Suppressor macrophage treated with lipopolysaccharide for 4 hours (primary cell): ENCODE measurements at regions not wholly inside any gene's neighbourhood (a gene's known extent, or its start where the extent isn't known, plus 50 kb on each side); places are given as distances from the start of the nearest gene placed in this dataset.

ENCODE experiments used
- DNase-seq: peaks from one replicate; pipeline ENCODE4 v3.0.0-alpha.2; 2020

- DNase-seq: no peak
Measured at GRCh38 chr15:91765660-91766059, 87.8 kb upstream of the SLCO3A1 start.

- DNase-seq: no peak
Measured at GRCh38 chr15:91769476-91769875, 84.0 kb upstream of the SLCO3A1 start.

- DNase-seq: no peak
Measured at GRCh38 chr15:91769894-91770293, 83.6 kb upstream of the SLCO3A1 start.

- DNase-seq: no peak
Measured at GRCh38 chr15:91776104-91776503, 77.4 kb upstream of the SLCO3A1 start.

GRCh38 chr15:91779960-91780359 is 73.5 kb upstream of the SLCO3A1 start:
- no peak for DNase-seq

GRCh38 chr15:91780387-91780786 is 73.1 kb upstream of the SLCO3A1 start:
- DNase-seq: peak; percentile 5

- DNase-seq: no peak
Measured at GRCh38 chr15:91782221-91782620, 71.3 kb upstream of the SLCO3A1 start.

GRCh38 chr15:91783008-91783407 is 70.5 kb upstream of the SLCO3A1 start:
- DNase-seq: no peak

GRCh38 chr15:91783451-91783850 is 70.1 kb upstream of the SLCO3A1 start:
- no peak for DNase-seq

- DNase-seq: no peak
Measured at GRCh38 chr15:91784973-91785709, 68.4 kb upstream of the SLCO3A1 start.

- DNase-seq: no peak
Measured at GRCh38 chr15:91787198-91787597, 66.3 kb upstream of the SLCO3A1 start.

GRCh38 chr15:91789136-91789535 is 64.4 kb upstream of the SLCO3A1 start:
- DNase-seq: no peak

- no peak for DNase-seq
Measured at GRCh38 chr15:91790836-91791235, 62.7 kb upstream of the SLCO3A1 start.

- no peak for DNase-seq
Measured at GRCh38 chr15:91793771-91794170, 59.7 kb upstream of the SLCO3A1 start.

- DNase-seq: no peak
Measured at GRCh38 chr15:91795235-91795634, 58.3 kb upstream of the SLCO3A1 start.

GRCh38 chr15:91801836-91802534 is 51.5 kb upstream of the SLCO3A1 start:
- no peak for DNase-seq

- no peak for DNase-seq
Measured at GRCh38 chr15:91803260-91803659, 50.2 kb upstream of the SLCO3A1 start.
